ENCODE measurements at regions not wholly inside any gene's neighbourhood (a gene's known extent, or its start where the extent isn't known, plus 50 kb on each side); places are given as distances from the start of the nearest gene placed in this dataset.

GRCh38 chr12:74816398-74817175, 279.0 kb downstream of the ATXN7L3B start:
- peak; percentile 8 for DNase-seq (ENCODE audit: low spot score)

DNA sequence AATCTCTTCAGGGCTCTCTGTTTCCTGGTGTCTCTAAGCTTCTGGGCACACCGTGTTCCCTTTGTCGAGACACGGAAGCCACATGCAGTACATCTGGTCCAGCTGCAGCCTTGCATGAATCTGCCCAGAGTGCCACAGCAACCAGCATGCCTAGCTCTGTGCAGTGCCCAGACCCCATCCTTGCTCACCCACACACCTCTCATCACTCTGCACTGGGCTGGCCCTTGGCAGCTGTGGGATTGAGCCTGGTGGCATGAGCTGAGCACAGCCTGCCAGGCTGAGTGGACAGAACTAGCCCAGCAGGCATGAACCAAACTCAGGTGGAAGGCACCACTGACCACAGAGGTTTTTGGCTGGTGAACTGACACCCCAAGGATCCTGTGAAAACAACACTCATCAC, 279.9 kb downstream of the ATXN7L3B start:
- DNase-seq (ENCODE audit: low spot score), result no peak

DNA sequence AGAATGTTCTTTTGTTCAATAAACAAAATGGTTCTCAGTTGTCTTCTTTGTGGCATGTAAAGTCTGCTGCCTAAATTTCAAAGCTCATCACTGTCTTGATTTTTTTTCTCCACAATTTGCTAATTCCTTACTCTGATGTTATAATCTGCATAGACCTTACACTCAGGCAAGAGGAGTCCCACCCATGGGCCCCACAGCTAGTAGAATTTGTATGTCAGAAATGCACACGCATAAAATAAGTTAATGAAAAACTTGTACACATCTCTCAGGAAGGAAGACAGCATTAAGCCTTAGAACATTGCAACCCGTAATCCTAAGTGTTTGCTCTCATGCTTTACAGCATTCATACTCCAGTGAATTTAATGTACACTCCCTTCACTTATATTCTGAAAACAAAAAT, 280.8 kb downstream of the ATXN7L3B start:
- DNase-seq (ENCODE audit: low spot score), result no peak

- DNase-seq (ENCODE audit: low spot score), result no peak
Observed at GRCh38 chr12:74820324-74820723, 282.7 kb downstream of the ATXN7L3B start.

DNA sequence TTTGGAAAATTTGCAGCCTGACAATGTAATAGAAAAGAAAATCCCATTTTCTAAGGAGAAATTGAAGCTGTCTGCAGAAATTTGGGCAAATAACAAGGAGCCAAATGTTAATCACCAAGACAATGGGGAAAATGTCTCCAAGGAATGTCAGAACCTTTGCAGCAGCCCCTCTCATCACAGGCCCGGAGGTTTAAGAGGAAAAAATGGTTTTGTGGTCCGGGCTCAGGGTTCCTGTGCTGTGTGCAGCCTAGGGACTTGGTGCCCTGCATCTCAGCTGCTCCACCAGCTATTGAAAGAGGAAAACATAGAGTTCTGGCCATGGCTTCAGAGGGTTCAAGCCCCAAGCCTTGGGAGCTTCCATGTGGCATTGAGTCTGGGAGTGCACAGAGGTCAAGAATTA, 298.9 kb downstream of the ATXN7L3B start:
- DNase-seq (ENCODE audit: low spot score), result no peak

DNA sequence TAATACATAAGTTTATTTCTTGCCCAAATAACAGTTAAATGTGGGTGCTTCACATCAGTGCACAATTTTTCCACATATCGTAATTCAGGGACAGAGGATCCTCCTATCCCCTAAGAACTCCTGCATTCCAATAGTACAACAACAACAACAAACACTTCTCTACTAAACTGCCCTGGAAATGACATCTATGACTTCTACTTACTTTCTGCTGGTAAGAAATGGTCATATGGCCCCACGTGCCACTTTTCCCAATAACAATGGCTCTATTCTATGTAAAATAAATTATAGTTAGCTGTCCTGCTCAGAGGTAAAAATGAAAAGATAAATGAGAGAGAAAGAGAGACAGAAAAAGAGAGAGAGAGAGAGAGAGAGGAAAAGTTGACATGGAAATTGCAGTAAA, 308.5 kb downstream of the ATXN7L3B start:
- no peak for DNase-seq (ENCODE audit: low spot score)

- no peak for DNase-seq (ENCODE audit: low spot score)
Observed at GRCh38 chr12:74847169-74847568, 309.5 kb downstream of the ATXN7L3B start.

DNA sequence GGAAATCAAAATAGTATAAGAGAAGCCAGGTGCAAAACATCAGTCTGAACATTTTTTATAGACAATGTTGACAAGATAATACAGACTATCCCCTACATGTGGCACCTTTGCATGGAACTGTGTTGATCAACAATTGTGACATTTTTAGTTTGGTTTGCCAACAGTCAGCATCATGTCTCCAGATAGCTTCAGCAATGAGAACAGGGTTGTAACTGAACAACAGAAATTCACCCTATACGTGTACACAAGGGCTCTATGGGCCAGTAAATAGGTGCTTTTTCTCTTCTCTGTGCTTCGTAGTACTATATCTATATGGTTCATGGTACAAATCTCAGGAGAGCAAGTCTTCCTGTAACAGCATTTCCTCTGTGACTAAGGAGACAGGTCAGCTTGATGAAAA, 310.4 kb downstream of the ATXN7L3B start:
- DNase-seq (ENCODE audit: low spot score), result no peak

DNA sequence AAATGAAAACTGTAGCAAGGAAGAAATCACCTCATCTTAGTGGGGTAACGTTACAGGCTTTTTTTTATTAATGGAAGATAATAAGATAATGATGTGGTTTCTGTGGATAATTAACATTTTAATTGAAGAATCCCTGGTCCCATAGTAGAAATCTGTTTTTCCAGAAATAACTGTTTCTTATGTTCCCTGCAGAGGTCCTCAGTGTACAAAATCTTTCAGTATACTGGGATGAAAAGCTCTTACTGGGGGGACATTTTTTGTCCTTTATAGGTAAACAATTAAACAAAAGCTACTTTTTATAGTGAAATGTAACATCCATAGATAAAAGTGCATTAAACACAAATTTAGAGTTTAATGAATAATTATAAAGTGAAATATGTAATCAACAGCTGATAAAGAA, 312.2 kb downstream of the ATXN7L3B start:
- no peak for DNase-seq (ENCODE audit: low spot score)

DNA sequence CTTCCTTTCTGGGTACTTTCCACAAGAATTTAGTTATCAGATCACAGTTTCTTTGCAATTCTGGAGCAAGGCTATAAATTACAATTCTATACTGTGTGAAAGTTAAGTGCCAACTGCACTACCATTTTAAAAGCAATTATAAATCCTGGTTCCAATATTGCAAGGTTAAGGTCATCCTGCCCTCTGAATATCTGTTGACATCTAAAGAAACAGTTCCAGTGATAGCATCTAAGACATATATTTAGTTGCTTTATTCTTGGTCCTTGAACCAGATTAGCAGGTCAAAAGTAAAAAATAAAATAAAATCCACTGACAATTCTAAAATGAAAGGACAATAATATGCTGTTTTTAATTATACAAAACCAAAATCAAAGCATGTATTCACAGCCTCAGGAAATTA, 334.2 kb downstream of the ATXN7L3B start:
- DNase-seq (ENCODE audit: low spot score), result no peak

DNA sequence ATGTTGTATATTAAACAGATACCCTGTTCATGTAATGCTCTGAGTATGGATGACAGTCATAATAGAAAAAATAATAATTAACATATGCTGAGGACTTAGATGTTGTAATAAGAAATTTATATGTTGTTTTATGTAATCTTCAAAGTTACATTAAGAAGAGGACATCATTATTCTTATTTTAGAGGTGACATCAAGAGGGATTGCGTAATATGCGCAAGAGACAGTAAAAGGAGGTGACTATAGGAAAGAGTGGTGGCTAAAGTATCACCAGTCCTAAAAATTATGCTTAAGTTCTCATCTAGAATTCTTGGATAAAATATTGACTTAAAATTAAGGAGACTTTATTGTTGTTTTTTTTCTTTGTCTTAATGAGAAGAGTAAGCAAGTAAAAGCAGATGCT, 323.9 kb downstream of the KCNC2 start:
- no peak for DNase-seq (ENCODE audit: low spot score)

- no peak for DNase-seq (ENCODE audit: low spot score)
Observed at GRCh38 chr12:74889073-74889472, 320.6 kb downstream of the KCNC2 start.

DNA sequence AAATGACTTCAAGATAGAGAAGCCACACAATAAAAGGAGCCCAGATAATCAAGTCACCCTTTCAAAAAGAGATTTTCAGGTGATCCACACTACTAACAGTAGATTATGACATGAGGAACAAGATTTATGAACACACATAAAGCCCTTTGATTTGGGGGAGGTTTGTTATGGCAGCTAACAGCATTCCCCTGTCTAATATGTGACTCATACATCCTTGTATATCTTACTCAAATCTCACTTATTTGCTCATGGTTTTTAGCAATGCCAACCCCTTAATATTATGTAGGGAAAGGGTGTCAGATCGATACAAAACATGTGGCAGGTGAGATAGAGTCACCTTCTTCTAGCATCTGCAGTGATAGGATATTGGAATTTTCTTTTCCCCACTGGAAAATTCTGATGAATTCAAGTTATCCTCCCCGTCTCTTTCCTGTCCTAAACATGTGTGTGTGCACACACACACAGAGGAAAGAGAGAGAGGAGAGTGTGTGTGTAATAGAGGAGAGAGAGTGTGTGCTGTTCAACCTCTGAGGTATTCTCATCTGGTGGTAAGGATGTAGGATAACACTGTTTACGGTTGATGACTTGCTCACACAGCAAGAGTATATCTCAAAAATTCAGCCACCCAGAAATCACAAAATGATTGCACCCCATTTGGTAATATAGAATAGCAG, 319.9 kb downstream of the KCNC2 start:
- no peak for DNase-seq (ENCODE audit: low spot score)

- no peak for DNase-seq (ENCODE audit: low spot score)
Observed at GRCh38 chr12:74890237-74890599, 319.4 kb downstream of the KCNC2 start.

DNA sequence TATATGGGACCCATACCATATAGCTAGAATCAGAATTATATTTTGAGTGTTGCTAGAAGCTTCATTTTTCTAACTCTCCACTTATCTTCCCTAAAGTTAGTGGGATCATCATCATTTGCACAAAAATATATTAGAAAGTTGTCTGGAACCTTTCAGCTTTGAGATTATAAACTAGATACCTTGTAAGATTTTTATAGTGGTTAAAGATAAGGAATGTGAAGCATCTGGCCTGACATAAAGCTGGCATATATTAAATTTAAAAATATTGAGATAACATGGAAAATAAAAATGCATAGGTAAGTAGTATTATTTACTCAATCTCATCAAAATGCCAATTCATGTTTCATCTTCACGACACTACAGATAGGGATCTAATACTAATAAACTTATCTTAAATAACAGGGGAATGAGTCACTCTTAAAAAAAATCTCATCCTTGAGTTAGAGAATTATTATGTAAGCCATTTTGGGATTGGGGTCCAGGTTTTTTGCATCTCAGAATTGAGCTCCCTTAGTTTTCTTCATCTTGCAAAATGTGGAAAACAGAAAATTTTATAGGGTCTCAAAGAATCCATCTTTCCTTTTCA, 318.5 kb downstream of the KCNC2 start:
- DNase-seq (ENCODE audit: low spot score), result no peak

- no peak for DNase-seq (ENCODE audit: low spot score)
Observed at GRCh38 chr12:74892057-74892633, 317.5 kb downstream of the KCNC2 start.

GRCh38 chr12:74896186-74896585, 313.5 kb downstream of the KCNC2 start:
- DNase-seq (ENCODE audit: low spot score), result no peak

GRCh38 chr12:74897425-74898211, 312.0 kb downstream of the KCNC2 start:
- no peak for DNase-seq (ENCODE audit: low spot score)

GRCh38 chr12:74899031-74899829, 310.4 kb downstream of the KCNC2 start:
- DNase-seq (ENCODE audit: low spot score), result no peak

- DNase-seq (ENCODE audit: low spot score), result no peak
Observed at GRCh38 chr12:74900232-74900631, 309.4 kb downstream of the KCNC2 start.

- no peak for DNase-seq (ENCODE audit: low spot score)
Observed at GRCh38 chr12:74903522-74903921, 306.1 kb downstream of the KCNC2 start.

Measured in SK-N-DZ (cell line).